GM18907 (cell line): ENCODE measurements at regions not wholly inside any gene's neighbourhood (a gene's known extent, or its start where the extent isn't known, plus 50 kb on each side); places are given as distances from the start of the nearest gene placed in this dataset.

ENCODE experiments used
- ATAC-seq: cut with Tn5 transposase; IDR thresholded peaks from one replicate; pipeline ENCODE4 v1.9.1; 2021; ENCODE audit warnings: mild to moderate bottlenecking, moderate library complexity; ENCODE audit not compliant: unreplicated experiment

- no peak for ATAC-seq
Measured at GRCh38 chr21:16071761-16072160, 342.0 kb downstream of the USP25 start.

GRCh38 chr21:16072221-16072620 lies 342.4 kb downstream of the USP25 start:
- no peak for ATAC-seq

- ATAC-seq: no peak
Measured at GRCh38 chr21:16072737-16073136, 343.0 kb downstream of the USP25 start.

- ATAC-seq: no peak
Measured at GRCh38 chr21:16073586-16073985, 343.8 kb downstream of the USP25 start.

GRCh38 chr21:16074950-16075489 lies 345.2 kb downstream of the USP25 start:
- ATAC-seq: no peak

GRCh38 chr21:16075649-16076282 lies 346.0 kb downstream of the USP25 start:
- no peak for ATAC-seq

GRCh38 chr21:16076465-16076864 lies 346.7 kb downstream of the USP25 start:
- no peak for ATAC-seq

GRCh38 chr21:16078382-16078781 lies 348.6 kb downstream of the USP25 start:
- no peak for ATAC-seq

- no peak for ATAC-seq
Measured at GRCh38 chr21:16079830-16080229, 350.0 kb downstream of the USP25 start.

- no peak for ATAC-seq
Measured at GRCh38 chr21:16081304-16081703, 351.5 kb downstream of the USP25 start.

GRCh38 chr21:16082038-16082816 lies 352.4 kb downstream of the USP25 start:
- no peak for ATAC-seq

- ATAC-seq: no peak
Measured at GRCh38 chr21:16084776-16085364, 355.1 kb downstream of the USP25 start.

GRCh38 chr21:16085421-16085820 lies 355.6 kb downstream of the USP25 start:
- ATAC-seq: no peak

GRCh38 chr21:16086121-16086520 lies 356.3 kb downstream of the USP25 start:
- ATAC-seq: no peak

- ATAC-seq: no peak
Measured at GRCh38 chr21:16086936-16087335, 357.2 kb downstream of the USP25 start.

GRCh38 chr21:16087523-16087922 lies 357.7 kb downstream of the USP25 start:
- no peak for ATAC-seq

- no peak for ATAC-seq
Measured at GRCh38 chr21:16088056-16088455, 358.3 kb downstream of the USP25 start.

- ATAC-seq: no peak
Measured at GRCh38 chr21:16095005-16095404, 365.2 kb downstream of the USP25 start.

GRCh38 chr21:16096988-16097387 lies 367.2 kb downstream of the USP25 start:
- no peak for ATAC-seq

- no peak for ATAC-seq
Measured at GRCh38 chr21:16102113-16102512, 372.3 kb downstream of the USP25 start.

GRCh38 chr21:16108561-16109075 lies 378.8 kb downstream of the USP25 start:
- ATAC-seq: no peak
